ENCODE measurements at regions not wholly inside any gene's neighbourhood (a gene's known extent, or its start where the extent isn't known, plus 50 kb on each side); places are given as distances from the start of the nearest gene placed in this dataset.

DNA sequence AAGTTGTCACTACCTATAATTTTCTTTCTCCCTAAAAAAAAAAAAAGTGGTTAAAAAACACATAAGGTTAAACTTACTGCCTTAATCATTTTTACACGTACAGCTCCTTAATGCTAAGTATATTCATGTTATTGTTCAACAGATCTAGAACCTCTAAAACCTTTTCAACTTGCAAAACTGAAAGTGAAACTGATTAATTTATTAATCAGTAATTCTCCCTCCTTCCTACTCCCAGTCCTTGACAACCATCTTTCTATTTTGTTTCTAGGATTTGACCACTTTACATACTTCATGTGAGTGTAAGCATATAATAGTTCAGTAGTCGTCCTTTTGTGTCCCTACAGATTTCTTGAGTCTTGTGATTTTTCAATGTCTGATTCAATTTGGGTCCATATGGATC lies 251.4 kb upstream of the KIF2B start:
- no peak overlapping the region for H3K4me3 ChIP-seq (ENCODE audit: low read depth, low read length)
- no peak for DNase-seq (ENCODE audit: low read depth)
- no peak for TF ChIP-seq CTCF (conservative IDR thresholded peaks at IDR 0.05; ENCODE audit: low read depth, low read length)

- no peak for DNase-seq (ENCODE audit: low read depth)
- no peak for TF ChIP-seq CTCF (conservative IDR thresholded peaks at IDR 0.05; ENCODE audit: low read depth, low read length)
- H3K4me3 ChIP-seq (ENCODE audit: low read depth, low read length): no peak overlapping the region
These were observed 252.0 kb upstream of the KIF2B start for GRCh38 chr17:53570731-53571130.

- no peak for TF ChIP-seq CTCF (conservative IDR thresholded peaks at IDR 0.05; ENCODE audit: low read depth, low read length)
- DNase-seq (ENCODE audit: low read depth): no peak
- H3K4me3 ChIP-seq (ENCODE audit: low read depth, low read length): no peak overlapping the region
These were observed 261.8 kb upstream of the KIF2B start for GRCh38 chr17:53560953-53561352.

DNA sequence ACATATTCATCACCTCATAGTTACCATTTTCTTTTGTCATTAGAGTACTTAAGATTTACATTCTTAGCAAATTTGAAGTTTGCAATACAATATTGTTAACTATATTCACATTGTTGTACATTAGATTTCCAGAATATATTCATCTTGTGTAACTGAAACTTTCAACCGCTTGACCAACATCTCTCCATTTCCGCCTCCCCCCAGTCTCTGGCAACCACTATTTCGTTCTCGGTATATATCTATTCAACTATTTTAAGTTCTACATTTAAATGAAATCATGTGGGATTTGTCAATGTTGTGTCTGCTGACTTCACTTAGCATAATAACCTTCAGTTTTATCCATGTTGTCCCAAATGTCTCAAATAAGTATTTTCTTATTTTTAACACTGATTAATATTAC lies 274.5 kb upstream of the KIF2B start:
- no peak overlapping the region for H3K4me3 ChIP-seq (ENCODE audit: low read depth, low read length)
- no peak for DNase-seq (ENCODE audit: low read depth)
- TF ChIP-seq CTCF (conservative IDR thresholded peaks at IDR 0.05; ENCODE audit: low read depth, low read length): no peak

GRCh38 chr17:53543472-53543871 lies 279.3 kb upstream of the KIF2B start:
- H3K4me3 ChIP-seq (ENCODE audit: low read depth, low read length): no peak overlapping the region
- no peak for TF ChIP-seq CTCF (conservative IDR thresholded peaks at IDR 0.05; ENCODE audit: low read depth, low read length)
- no peak for DNase-seq (ENCODE audit: low read depth)

- H3K4me3 ChIP-seq (ENCODE audit: low read depth, low read length): no peak overlapping the region
- no peak for TF ChIP-seq CTCF (conservative IDR thresholded peaks at IDR 0.05; ENCODE audit: low read depth, low read length)
These were observed 284.6 kb upstream of the KIF2B start for GRCh38 chr17:53538129-53538617.

GRCh38 chr17:53527473-53527872 lies 295.3 kb upstream of the KIF2B start:
- TF ChIP-seq CTCF (conservative IDR thresholded peaks at IDR 0.05; ENCODE audit: low read depth, low read length): no peak
- H3K4me3 ChIP-seq (ENCODE audit: low read depth, low read length): no peak overlapping the region
- DNase-seq (ENCODE audit: low read depth): no peak

More at GRCh38 chr17:53538129-53538617, 284.6 kb upstream of the KIF2B start:
- no peak for DNase-seq (ENCODE audit: low read depth)
